ENCODE measurements at regions not wholly inside any gene's neighbourhood (a gene's known extent, or its start where the extent isn't known, plus 50 kb on each side); places are given as distances from the start of the nearest gene placed in this dataset.

DNA sequence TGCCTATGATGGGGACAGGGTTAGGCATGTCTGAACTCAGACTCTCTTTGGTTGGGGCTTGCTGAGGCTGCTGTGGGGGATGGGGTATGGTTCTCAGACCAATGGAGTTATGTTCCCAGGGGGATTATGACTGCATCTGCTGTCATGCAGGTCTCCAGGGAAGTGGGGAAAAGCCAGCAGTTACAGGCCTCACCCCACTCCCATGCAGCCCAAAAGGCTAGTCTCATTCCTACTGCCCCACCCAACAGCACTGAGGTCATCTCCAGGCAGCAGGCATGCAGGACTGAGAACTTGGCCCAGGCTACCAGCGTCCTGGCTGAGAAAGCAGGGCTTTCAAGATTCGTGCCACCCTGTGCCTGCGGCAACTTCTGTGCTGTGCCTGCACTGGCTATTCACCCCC lies 373.3 kb downstream of the HTR7 start:
- no peak for DNase-seq (ENCODE audit: low spot score)
- Mint-ChIP-seq H3K27me3 (ENCODE audit: unreplicated experiment) (no peaks in the 10 kb centered on the region), H3K36me3 (ENCODE audit: low read depth, unreplicated experiment) (no peaks in the 10 kb centered on the region)

DNA sequence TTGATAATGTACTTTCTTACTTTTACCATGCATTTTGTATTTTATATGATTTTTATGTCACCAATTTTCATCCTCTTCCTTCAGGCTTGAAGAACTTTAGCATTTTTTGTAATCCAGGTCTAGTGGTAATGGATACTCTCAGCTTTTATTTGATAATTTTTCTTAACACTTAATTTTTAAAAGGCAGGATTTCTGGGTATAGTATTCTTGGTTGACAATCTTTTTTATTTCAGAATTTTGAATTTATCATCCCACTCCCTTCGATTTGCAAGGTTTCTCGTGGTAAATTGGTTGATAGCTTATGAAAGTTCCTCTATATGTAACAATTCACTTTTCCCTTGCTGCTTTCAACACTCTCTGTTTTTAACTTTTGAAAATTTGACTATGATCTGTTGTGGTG lies 363.7 kb downstream of the HTR7 start:
- H3K9me3 Mint-ChIP-seq (ENCODE audit: unreplicated experiment), result no peaks in the 10 kb centered on the region

More for the DNA sequence above, 373.3 kb downstream of the HTR7 start:
- TF ChIP-seq CTCF (IDR thresholded peaks at IDR 0.05; ENCODE audit: unreplicated experiment), result no peak
- Mint-ChIP-seq H3K4me3 (ENCODE audit: unreplicated experiment) (no peak overlapping the region), H3K9me3 (ENCODE audit: unreplicated experiment) (no peaks in the 10 kb centered on the region), H3K4me1 (ENCODE audit: unreplicated experiment) (no peaks in the 10 kb centered on the region), H3K27ac (ENCODE audit: unreplicated experiment) (no peak overlapping the region)

GRCh38 chr10:90504172-90504571 lies 353.7 kb downstream of the HTR7 start:
- no peak overlapping the region for H3K27ac Mint-ChIP-seq (ENCODE audit: unreplicated experiment)
- DNase-seq (ENCODE audit: low spot score), result no peak
- no peak for TF ChIP-seq CTCF (IDR thresholded peaks at IDR 0.05; ENCODE audit: unreplicated experiment)
- no peaks in the 10 kb centered on the region for H3K9me3 Mint-ChIP-seq (ENCODE audit: unreplicated experiment)
- peaks cover 11% of the 10 kb centered on the region for H3K4me1 Mint-ChIP-seq (ENCODE audit: unreplicated experiment)
- H3K36me3 Mint-ChIP-seq (ENCODE audit: low read depth, unreplicated experiment), result no peaks in the 10 kb centered on the region
- H3K4me3 Mint-ChIP-seq (ENCODE audit: unreplicated experiment), result no peak overlapping the region
- no peaks in the 10 kb centered on the region for H3K27me3 Mint-ChIP-seq (ENCODE audit: unreplicated experiment)

More for the DNA sequence above, 363.7 kb downstream of the HTR7 start:
- no peaks in the 10 kb centered on the region for H3K27me3 Mint-ChIP-seq (ENCODE audit: unreplicated experiment)
- H3K27ac Mint-ChIP-seq (ENCODE audit: unreplicated experiment), result no peak overlapping the region
- no peak overlapping the region for H3K4me3 Mint-ChIP-seq (ENCODE audit: unreplicated experiment)
- no peaks in the 10 kb centered on the region for H3K36me3 Mint-ChIP-seq (ENCODE audit: low read depth, unreplicated experiment)
- H3K4me1 Mint-ChIP-seq (ENCODE audit: unreplicated experiment), result no peaks in the 10 kb centered on the region
- TF ChIP-seq CTCF (IDR thresholded peaks at IDR 0.05; ENCODE audit: unreplicated experiment), result no peak
- DNase-seq (ENCODE audit: low spot score), result no peak

GRCh38 chr10:90526721-90527120 lies 331.1 kb downstream of the HTR7 start:
- no peak for TF ChIP-seq CTCF (IDR thresholded peaks at IDR 0.05; ENCODE audit: unreplicated experiment)
- H3K4me1 Mint-ChIP-seq (ENCODE audit: unreplicated experiment), result peaks cover 32% of the 10 kb centered on the region
- peaks cover 2% of the 10 kb centered on the region for H3K27me3 Mint-ChIP-seq (ENCODE audit: unreplicated experiment)
- H3K9me3 Mint-ChIP-seq (ENCODE audit: unreplicated experiment), result no peaks in the 10 kb centered on the region
- H3K36me3 Mint-ChIP-seq (ENCODE audit: low read depth, unreplicated experiment), result peaks cover 3% of the 10 kb centered on the region
- no peak overlapping the region for H3K4me3 Mint-ChIP-seq (ENCODE audit: unreplicated experiment)
- no peak for DNase-seq (ENCODE audit: low spot score)
- no peak overlapping the region for H3K27ac Mint-ChIP-seq (ENCODE audit: unreplicated experiment)

GRCh38 chr10:90530521-90530920 lies 327.3 kb downstream of the HTR7 start:
- Mint-ChIP-seq H3K4me3 (ENCODE audit: unreplicated experiment) (no peak overlapping the region), H3K27me3 (ENCODE audit: unreplicated experiment) (peaks cover 2% of the 10 kb centered on the region), H3K4me1 (ENCODE audit: unreplicated experiment) (peaks cover 11% of the 10 kb centered on the region), H3K36me3 (ENCODE audit: low read depth, unreplicated experiment) (peaks cover 3% of the 10 kb centered on the region), H3K27ac (ENCODE audit: unreplicated experiment) (no peak overlapping the region), H3K9me3 (ENCODE audit: unreplicated experiment) (no peaks in the 10 kb centered on the region)
- TF ChIP-seq CTCF (IDR thresholded peaks at IDR 0.05; ENCODE audit: unreplicated experiment), result no peak
- DNase-seq (ENCODE audit: low spot score), result no peak

All from endothelial cell (in vitro differentiated cells).